ENCODE measurements at regions not wholly inside any gene's neighbourhood (a gene's known extent, or its start where the extent isn't known, plus 50 kb on each side); places are given as distances from the start of the nearest gene placed in this dataset.

GRCh38 chr7:26443751-26444150 is 152.1 kb downstream of the SNX10 start:
- no peak for TF ChIP-seq CTCF (conservative IDR thresholded peaks at IDR 0.05)
- TF ChIP-seq EZH2 (IDR thresholded peaks at IDR 0.05; ENCODE audit: low read depth) = no peak
